Dedifferentiated amniotic fluid mesenchymal stem cell (primary cell): ENCODE measurements at regions not wholly inside any gene's neighbourhood (a gene's known extent, or its start where the extent isn't known, plus 50 kb on each side); places are given as distances from the start of the nearest gene placed in this dataset.
"Not testable (repeated sequence)": the region's sequence is repeated elsewhere in the genome, so short reads cannot be mapped to it uniquely, and the experiment has no call there.

Experiments used
- DNase-seq: peaks from one replicate; pipeline ENCODE4 v3.0.0-alpha.2; 2016; ENCODE audit errors: extremely low spot score

DNA sequence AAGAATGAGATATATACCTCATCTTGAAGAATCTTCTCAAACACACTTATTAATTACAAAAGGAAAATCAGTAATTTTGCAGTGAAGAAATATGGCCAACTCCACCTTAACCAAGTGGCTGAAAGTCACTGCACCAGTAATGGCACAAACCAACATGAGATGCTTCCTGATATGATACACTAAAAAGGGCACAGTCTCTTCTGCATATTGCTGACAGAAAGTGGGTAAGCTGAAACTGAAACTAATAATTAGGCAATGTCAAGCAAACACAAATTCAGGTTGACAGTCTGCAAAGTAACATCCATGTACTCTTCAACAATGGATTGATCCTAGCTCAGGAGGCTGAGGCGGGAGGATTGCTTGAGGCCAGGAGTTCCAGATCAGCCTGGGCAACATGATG is 56.1 kb downstream of the ZNF22 start:
- DNase-seq = not testable (repeated sequence)

DNA sequence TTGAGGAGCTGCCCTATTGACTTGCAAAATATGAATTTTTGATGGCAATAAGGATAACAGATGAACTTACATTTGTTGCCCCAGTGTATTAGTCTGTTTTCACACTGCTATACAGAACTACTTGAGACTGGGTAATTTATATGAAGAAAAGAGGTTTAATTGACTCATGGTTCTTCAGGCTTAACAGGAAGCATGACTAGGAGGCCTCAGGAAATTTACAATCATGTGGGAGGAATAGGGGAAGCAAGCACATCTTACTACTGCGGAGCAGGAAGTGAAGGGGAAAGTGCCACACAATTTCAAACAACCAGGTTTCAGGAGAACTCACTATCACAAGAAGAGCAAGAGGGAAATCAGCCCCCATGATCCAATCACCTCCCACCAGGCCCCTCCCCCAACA is 57.9 kb downstream of the ZNF22 start:
- DNase-seq = no peak

DNA sequence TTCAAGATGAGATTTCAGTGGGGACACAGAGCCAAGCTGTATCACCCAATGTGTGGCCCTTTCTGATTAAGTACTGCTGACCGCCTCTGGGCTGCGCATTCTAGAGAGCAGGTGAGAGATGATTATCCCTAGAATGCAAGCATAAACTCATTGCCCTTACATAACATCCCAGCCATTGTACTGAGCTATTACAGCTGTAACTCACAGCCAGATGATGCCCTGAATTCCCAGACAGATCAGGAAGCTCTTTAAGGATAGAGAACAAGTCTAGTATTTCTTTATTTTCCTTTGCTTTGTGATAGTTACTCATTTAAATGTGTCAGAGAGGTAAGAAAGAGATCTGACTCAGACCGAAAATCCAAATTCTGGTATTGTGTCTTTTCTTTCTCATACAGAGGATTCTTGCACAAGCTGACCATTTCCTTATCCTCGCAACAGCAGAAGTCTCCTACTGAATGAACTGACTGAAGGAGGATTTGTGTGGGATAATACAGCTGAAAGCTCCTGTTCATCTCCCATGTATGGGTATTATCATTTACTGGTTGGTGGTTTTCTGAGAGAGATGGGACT is 58.4 kb downstream of the ZNF22 start:
- no peak for DNase-seq

DNA sequence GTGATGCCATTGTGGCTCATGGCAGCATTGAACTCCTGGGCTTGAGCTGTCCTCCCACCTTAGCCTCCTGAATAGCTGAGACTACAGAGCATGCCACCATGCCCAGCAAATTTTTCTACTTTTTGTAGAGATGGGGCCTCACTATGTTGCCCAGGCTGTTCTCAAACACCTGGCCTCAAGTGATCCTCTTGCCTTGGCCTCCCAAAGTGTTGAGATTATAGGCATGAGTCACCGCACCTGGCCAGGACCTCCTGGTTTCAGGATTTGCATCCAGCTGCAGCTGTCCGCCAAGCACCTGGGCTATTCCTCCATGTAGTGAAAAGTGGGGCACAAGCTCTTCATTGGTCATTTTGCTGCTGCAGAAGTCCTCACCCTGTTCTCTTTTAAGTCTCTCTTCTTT is 58.9 kb downstream of the ZNF22 start:
- DNase-seq = no peak

DNA sequence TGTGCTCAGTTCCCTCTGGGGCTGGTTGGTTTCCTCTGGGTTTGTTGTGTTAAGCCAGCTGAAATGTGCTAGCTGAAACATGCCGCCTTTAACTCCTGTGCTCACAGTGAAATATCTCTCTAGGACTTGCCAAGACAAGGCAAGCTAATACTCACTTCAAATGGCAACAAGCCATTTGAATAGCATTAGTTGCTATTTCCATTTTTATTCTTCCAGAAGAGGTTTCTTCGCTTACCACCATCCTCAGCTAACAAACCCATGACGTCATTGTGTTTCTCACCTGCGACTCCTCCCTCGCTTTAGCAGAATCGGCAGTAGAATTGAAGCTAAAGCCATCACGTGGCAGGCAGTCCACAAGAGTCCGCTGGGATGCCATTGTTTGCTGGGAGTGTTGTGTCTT is 61.3 kb downstream of the ZNF22 start:
- no peak for DNase-seq

DNA sequence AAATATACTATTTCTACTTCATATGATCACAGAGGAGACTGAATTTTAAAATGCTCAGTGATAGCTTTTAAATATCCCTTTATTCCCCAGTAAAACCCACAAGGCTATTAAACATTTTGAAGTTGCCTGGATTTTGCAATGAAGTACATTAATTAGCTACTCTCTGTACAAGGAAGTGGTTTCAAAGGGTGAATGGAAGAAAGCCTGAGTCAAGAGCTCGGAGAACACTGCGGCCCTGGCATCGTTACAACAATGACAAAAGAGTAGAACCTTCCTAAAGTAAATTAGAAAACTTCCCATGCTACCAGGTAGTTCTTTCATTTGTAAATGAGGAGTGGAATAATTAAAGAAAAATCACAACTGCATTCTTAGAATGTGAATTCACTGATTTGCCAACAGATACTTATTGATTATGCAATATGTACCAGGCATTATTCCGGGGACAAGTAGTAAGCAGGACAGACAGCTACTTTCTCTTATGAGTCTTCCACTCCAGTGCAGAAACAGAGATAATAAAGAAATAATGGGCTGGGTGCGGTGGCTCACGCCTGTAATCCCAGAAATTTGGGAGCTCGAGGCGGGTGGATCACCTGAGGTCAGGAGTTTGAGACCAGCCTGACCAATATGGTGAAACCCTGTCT is 63.0 kb downstream of the ZNF22 start:
- no peak for DNase-seq

DNA sequence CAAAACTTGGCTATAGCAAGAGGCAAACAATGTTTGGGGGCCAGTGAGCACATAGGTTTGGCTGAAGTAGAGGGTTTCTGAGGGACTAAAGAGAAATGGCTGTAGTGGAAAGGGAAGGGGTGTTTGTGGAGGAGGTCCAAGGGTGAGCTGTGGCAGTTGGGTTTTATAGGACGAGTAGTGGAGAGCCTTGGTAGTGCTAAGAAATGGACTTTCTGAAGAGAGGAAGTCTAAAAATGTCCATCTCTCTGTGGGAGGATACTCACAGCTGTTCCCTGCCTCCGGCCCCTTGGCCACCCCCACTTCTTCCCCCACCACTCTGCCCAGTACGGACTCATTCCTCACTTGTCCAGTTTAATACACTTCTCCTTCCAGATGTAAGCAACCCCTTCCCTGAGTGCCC is 64.3 kb downstream of the ZNF22 start:
- DNase-seq = no peak

DNA sequence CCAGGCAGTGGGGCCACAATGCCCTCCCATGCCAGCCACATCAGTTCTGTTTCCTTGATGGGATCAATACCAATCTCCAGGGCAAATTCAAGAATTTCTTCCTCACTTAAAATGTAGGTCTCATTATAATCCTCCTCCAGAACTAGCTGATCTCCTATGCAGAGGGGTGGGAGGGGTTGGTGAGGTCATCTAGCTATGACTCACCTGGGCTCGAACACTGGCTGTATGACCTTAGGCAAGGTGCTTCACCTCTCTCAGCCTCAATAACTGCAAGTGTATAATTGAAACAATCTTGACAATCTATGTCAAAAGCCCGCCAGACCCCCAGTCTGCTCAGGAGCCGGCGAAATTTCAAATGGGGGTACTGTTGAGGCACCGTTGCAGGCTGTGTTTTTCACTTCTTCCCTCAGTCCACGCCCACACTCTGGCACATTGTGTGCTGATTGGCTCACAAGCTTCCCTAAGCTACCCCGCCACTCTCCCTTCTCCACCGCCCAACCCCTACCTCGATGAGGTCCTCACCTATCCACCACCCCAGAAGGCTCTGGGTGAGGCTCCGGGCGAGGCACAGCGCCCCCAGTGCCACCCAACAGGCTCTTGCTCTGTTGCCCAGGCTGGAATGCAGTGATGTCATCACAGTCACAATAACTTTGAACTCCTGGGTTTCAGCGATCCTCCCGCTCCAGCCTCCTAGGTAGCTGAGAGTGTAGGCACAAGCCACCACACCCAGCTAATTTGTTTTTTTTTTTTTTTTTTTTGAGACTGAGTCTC is 70.5 kb downstream of the ZNF22 start:
- DNase-seq = no peak

DNA sequence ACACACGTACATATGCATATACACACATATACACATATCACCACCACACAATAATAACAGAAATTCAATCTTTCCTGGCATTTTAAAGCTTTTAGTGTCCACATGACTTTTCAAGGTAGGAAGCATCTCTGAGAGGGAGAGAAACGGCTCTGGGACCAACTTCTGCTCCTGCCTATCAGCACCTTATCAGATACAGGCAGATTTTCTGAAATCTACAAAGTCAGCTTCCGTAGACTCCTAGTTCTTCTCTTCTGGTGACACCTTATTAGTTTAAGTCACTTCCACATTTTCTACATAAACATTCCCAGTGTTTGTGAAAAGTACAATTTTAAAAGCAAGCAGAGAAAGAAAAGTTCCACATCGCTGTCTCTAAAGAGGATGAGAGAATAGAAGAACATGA is 74.5 kb downstream of the ZNF22 start:
- DNase-seq = no peak

DNA sequence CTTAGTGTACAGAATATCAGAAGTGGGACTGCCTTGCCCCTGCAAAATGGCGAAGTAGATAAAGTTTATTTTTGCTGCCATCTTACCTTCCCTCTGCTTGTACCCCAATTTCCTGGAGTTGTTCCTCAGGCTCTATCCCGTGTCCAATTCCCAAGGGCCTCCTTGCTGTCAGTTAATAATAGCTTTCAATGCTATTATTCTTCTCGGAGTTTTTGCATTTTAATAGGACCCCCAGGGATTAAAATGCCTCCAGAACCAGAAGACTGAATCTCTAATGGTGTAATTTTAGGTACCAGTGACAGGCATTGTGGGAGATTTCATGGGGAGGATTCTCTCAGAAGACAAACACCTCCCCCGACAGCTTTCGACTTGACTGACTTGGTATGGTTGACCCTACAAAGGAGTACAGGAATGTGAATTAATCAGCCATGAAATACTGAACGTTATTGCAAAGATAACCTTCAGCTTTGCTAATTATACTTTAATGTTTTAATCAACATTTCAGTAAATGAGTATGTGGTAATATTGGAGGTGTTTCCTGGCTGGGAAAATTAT is 75.2 kb downstream of the ZNF22 start:
- no peak for DNase-seq

DNA sequence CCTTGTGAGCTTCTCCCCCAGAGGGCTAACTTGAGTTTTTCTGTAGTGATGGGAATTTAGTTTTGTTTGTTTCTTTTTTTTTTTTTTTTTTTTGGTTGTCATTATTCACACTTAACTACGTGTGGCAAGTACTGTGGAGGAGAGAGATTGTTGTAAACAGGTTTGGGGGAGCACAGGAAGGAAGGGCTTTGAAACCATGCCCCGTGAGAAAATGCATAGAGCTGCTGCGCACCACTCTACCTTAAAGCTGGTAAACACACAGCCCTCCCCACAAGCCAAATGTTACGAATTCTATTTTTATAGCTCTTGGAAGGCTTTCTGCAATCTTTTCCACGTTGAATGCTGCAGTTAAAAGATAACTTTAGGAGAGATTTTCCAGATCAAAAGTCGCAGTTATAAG is 76.2 kb downstream of the ZNF22 start:
- no peak for DNase-seq

DNA sequence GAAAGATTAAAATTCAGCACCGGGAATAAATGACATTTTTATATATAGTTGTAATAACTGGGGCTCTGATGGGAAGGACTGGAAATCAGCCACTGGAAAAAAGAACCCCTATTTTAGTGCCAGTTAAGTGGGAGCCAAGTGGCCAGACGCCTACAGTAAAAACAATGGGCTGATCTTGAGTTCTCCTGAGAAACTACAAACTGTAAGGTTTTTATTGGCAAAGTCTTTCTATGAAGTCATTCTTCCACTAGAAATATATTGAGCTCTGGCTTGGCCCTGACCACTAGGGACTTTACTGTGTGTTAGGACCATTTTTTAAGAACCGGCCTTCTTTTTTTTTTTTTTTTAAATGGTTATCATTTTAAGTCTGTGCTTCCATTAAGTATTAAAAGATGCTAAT is 79.6 kb downstream of the ZNF22 start:
- no peak for DNase-seq

DNA sequence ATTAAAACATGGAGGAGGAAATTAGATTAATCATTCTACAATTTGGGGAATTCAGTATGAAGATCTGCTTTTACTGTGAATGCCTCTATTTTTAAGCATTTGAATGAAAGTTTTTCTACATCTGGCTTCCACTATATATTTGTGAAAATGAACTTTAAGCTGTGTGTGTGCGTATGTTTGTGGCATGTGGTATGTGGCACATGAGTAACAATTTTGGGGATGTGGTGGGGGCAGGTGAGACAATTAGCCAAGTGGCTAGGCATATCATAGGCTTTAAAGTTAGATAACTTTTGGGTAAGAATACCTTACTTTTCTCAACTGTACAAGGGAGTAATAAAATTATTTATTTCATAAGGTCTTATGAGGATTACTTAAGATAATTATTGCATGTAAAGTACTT is 81.5 kb downstream of the ZNF22 start:
- no peak for DNase-seq

DNA sequence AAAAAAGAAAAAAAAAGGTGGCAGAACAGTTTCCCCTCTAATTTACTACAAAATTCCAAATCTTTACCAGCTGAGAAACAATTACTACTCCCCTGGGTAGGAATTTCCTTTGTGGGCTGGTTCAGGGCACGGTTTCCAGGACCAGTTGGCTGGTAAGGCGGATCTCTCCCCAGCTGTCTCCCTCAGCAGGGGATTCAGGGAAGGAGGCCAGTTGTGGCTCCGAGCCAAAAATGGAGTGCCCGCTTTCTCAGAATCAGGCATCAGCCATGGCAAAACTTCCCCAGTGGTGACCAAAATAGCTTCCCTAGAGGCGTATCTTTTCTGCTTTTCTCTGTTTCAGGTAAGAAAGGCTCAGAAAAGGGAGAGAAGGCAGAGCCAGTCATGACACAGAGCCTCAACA is 91.2 kb downstream of the ZNF22 start:
- DNase-seq = no peak

DNA sequence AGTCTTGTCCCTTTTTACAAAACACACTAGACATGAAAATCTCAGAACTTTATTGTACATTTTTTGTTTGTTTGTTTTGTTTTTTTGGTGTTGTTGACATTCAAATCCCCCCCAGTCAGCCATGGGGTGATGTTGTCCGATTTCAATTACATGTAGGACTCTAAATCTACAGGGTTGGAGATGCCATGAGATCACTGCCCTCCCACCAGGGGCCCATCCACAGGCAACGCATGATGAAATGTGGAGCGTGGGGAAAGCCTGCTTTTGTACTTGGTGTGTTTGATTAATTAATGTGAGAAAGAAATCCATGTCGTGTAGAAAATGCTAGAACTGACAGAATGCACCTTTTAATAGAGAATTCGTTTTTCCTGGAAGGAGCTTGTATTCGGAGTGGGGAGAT is 93.2 kb downstream of the ZNF22 start:
- DNase-seq = no peak

DNA sequence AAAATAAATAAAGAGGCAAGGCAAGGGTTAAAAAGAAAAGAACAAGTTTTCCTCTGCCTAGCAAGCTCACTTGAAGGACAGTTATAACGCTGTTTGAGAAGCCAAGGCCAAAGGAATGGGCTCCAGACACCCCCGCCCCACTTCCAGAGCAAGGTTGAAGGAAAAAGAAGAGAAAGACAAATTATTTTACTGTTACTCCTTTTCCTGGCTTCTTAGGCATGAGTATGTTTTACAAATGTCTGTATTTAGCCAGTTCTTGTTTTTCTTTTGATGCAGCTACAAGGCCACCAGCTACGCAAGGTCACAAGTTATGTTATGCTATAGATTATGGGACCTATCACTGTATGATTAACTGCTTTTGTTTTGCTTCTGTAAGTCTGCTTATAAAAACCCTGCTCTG is 94.6 kb downstream of the ZNF22 start:
- DNase-seq = no peak

DNA sequence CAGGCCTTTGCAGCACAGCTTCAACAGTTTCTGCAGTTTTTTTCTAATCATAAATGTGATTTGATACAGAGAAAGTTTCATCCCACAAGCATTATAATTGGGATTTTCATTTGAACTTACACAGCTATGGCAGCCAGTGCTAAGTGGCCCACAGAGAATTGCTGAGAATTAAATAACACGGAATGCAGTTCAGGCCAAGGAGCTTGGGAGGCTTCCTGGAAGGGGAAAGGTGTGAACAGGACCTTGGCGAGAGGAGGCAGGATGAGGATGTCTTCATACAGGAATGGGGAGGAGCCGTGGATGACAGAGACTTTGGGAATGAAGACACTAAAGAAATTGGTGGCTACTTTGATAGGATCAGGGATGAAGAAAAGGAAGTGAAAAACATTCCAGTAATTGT is 95.3 kb downstream of the ZNF22 start:
- DNase-seq = no peak

DNA sequence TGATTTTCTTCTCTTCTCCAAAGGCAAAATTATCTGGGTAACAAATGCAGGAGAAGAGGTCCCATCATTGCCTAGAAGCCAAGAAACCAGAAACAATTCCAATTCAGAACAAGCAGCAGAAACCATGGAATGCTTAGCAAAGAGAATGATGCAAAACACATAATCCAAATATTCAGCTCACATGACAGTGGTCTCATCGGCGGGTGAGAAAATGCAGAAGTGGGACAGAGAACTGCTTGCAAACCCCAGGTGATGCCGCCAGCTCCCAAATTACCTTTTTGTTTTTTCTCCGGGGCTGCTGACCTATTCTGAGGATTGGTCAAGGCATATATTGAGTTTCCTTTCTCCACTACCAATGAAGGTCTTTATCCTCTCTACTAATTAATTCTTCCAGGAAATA is 99.7 kb downstream of the ZNF22 start:
- DNase-seq = no peak

DNA sequence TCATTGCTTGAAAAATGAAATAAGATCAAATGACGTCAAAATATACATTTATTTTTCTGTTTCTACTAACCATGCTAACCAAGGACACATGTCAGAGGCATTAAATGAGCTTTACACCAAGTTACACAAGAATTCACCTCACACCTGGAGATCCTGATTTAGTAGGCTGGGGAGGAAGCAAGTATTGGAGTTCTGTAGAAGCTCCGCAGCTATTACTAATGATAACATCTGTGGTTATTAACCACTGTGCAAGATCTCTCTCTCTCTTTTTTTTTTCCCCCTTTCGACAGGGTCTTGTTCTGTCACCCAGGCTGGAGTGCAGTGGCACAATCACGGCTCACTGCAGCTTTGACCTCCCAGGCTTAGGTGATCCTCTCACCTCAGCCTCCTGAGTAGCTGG is 104.0 kb downstream of the ZNF22 start:
- no peak for DNase-seq

DNA sequence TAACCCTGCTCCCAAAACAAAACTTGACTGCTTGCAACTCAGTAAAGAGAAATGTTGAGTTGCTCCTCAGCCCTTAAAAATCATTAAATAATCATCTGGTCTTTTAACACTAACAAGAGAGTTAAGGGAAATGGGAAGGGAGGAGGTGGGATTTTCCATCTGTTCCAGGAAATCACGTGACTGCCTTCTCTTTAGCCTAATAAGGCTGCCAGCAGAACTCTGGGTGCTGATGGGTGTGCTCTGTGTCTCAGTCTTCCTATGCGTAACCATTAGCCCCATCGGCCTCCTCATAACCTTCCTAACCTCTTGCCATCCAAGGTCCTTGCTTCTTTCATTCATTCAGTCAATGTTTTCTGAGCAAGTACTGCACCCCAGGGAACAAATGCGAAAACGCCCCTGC is 104.6 kb downstream of the ZNF22 start:
- not testable (repeated sequence) for DNase-seq

DNA sequence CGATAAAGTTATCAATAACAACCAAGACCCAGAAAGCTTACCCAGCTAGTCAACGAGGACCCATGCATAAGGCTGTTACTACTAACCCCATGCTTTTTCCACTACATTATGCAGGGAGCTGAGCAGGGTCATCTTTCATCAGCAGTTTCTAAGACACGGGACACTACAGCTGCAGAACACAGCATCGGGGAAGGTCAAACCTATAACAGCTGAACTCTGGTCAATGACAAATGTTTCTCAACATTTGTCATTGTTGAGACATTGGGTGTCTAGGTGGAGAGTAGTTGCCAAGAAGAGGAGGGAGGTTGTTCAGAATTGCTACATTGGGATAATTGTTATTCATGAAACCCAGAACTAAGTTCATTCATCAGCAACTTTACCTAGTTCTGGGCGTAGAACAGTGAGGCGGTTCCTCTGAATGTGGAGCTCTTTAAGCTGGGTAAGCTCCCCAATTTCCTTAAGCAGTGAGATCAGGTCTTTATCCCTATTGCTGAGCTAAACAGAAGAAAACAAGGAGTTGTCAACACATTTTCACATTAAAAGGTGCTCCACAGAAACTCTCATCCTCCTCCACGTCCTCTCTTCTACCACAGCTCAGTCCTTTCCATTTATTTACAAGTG is 105.6 kb downstream of the ZNF22 start:
- no peak for DNase-seq

DNA sequence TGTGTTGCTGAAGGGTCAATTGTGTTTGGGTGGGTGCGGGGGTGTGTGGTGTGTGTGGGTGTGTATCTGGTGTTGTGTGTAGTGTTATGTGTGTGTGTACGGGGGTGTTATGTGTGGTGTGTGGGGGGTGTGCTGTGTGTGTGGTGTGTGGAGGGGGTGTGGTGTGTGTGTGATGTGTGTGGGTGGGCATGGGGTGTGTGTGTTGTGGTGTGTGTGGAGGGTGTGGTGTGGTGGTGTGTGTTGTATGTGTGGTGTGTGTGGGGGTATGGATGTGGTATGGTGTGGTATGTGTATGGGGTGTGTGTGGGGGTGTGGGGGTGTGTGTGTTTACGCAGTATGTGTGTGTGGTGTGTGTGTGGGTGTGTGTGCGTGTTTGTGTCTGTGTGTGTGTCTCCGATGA is 110.8 kb downstream of the ZNF22 start:
- DNase-seq = no peak

DNA sequence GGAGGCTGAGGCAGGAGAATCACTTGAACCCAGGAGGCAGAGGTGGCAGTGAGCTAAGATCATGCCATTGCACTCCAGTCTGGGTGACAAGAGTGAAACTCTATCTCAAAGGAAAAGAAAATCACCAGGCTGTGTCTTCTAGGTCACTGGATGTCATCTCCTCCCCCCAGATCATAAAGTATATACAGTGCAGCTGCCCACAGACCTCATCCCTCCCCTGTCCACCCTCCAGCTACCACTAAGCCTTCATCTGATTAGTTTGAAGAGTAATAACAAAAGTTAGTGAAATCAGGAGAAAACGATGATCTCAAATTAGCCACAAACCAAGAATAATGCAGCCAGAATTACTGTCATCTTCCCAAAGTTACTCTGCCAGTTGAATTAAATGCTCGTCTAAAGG is 117.2 kb downstream of the ZNF22 start:
- not testable (repeated sequence) for DNase-seq
